SIG-M5 (cell line): ENCODE measurements at regions not wholly inside any gene's neighbourhood (a gene's known extent, or its start where the extent isn't known, plus 50 kb on each side); places are given as distances from the start of the nearest gene placed in this dataset.
"Not testable (repeated sequence)": the region's sequence is repeated elsewhere in the genome, so short reads cannot be mapped to it uniquely, and the experiment has no call there.

Source experiments
- DNase-seq: peaks from one replicate; lab custom pipeline; 2025; lab: John Stamatoyannopoulos, UW

DNA sequence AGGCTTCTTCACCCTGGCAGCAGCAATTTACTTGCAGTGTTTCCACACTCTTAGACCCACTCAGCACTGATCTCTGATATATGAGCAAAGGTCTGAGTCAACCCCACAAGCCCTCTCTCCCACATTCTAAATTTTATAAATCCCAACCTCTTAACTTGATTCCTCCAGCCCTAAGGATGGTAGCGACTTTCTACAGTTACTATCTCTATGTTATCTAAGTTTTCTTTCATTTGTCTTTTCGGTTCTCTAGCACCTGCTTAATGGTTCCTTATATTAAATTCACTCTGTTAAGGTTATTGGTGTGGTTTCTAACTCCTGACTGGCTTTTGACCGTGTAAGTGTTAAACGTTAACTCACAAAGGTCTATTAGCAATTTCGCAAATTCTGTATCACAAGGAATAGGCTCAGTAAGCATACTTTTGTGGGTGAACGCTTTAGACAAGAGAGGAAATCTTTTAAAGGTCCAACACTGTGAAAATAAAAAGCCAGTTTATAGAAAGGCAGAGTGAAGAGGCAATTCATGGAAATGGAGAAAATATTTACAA is 99.3 kb downstream of the DLEU7 start:
- no peak for DNase-seq

DNA sequence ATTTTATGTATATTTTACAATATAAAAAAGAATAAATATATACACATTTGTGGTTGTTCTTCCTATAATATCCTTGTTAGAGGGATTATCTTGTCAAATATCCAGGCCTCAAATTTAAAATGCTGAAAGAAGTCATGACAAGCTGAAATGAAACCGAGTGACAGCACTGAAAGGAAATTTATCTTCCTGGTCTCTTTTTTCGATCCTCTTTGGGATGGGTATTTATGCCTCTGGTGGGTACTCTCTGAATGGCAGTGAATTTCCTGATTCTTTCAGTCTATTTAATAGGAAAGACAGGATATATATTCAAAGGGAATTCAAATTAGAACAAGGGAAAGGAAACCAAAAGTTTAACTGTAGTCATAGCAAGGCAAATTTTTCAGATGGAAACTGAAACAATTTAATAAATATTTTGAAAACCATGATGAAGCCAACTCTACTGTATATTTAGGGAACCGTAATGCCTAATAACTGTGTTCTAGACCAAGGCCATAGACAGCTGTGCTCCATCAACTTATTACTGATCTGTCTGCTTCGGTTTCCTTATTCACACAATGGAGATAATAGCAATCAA is 97.9 kb downstream of the DLEU7 start:
- DNase-seq = no peak

DNA sequence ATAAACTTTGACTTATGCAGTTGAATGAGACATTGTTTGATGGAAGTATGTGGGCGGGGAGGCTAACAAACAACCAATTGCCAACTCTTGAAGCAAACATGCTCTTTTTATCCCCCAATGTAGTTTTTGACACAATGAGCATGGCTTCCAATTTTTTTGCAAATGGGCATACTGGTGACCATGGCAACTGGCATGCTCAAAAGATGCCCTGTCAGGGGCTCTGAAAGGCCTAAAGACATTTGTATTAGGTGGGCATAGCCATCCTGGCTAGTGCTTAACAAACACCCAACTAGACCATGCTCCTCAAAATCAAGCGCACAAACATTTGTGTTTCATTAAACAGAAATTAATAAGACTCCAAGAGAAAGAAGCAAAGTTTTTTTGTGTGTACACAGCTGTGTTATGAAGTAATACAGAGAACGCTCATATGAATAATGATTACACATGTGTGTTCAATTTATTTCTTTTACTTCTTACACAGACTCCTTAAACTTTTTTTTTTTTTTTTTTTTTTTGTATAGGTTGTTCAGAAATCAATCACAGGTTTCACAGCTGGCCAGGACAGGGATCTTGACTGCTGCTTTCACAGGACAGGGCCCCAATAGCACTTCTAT is 95.6 kb downstream of the DLEU7 start:
- DNase-seq = no peak

DNA sequence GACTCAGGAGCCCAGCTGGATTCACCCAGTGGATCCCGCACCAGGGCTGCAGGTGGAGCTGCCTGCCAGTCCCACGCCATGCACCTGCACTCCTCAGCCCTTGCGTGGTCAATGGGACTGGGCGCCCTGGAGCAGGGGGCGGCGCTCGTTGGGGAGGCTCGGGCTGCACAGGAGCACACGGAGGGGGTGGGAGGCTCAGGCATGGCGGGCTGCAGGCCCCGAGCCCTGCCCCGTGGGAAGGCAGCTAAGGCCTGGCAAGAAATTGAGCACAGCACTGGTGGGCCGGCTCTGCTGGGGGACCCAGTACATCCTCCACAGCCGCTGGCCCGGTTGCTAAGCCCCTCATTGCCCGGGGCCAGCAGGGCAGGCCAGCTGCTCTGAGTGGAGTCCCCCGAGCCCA is 90.3 kb downstream of the DLEU7 start:
- not testable (repeated sequence) for DNase-seq

DNA sequence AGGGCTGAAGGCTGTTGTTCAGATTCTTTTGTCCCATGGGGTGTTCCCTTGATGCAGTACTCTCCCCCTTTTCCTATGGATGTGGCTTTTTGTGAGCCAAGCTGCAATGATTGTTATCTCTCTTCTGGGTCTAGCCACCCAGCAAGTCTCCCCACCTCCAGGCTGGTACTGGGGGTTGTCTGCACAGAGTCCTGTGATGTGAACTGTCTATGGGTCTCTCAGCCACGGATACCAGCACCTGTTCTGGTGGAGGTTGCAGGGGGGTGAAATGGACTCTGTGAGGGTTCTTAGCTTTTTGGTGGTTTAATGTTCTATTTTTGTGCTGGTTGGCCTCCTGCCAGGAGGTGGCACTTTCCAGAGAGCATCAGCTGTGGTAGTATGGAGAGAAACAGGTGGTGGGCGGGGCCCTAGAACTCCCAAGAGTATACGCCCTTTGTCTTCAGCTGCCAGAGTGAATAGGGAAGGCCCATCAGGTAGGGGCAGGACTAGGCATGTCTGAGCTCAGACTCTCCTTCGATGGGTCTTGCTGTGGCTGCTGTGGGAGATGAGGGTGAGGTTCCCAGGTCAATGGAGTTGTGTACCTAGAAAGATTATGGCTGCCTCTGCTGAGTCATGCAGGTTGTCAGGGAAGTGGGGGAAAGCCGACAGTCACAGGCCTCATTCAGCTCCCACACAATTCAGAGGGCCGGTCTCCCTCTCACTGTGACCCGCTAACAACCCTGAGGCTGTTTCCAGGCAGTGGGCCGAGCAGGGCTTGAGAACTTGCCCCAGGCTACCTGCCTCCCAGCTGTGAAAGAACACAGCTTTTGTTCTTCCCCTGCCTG is 87.4 kb downstream of the DLEU7 start:
- not testable (repeated sequence) for DNase-seq

DNA sequence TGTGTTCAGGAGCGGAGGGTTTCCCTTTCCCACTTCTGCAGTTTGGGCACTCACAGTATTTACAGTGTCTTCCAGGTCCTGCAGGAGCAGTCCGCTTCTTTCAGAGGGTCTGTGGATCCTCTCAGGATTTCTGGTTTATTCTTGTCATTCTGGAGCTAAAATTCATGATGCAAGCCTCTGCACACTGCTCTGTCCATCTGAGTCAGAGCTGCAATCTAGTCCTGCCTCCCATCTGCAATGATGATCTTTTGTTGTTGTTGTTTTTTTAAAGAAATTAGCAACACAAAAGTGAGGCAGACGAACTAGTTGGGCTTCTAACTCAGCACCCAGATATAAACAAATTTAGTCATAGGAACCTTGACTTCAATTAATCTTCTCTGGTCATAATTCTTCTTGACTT is 86.5 kb downstream of the DLEU7 start:
- DNase-seq = no peak

DNA sequence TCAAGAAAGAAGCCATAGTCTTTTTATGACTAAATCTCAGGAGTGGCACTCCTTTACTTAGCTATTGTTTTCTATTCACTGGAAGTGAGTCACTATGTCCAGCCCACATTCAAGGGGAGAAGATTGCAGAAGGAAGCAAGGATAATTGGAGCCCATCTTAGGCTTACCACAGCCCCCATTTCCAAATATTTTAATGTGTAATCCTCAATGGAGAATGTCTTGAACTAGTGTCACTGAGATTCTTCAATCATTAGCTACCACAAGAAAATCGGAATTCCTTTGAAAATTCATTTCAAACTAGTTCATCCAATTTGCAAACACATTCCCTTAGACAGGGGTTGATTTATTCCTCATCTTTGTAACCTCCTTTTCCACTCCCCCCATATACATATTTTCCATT is 84.7 kb downstream of the DLEU7 start:
- DNase-seq = no peak

DNA sequence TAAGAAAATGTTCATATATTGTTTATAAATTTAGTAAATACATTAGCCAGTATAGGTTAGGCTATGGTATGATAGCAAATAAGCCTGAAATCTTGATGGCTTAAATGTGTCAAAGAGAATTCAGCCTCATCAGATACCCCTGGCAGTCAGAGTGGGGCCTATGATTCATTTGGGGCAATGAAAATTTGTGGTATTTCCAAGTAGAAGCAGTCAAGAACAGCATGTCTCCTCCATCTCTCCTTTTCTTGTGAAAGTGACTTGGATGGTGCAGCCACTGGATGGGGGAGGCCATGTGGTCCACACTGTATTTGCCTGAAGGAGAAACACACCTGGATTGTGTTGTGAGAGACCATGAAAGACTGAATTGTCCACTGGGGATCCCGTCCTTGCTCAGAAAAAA is 82.7 kb downstream of the DLEU7 start:
- no peak for DNase-seq

DNA sequence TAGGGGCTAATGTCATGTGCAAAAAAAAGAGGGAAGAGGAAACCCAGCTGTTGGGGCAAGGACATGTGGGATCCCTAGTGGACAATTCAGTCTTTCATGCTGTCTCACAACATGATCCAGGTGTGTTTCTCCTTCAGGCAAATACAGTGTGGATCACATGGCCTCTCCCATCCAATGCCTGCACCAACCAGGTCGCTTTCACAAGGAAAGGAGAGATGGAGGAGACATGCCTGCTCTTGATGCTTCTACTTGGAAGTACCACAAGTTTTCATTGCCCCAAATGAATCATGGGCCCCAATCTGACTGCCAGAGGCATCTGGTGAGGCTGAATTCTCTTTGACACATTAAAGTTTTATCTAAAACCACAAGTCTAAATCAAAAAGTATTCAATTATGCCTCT is 82.1 kb downstream of the DLEU7 start:
- DNase-seq = no peak

DNA sequence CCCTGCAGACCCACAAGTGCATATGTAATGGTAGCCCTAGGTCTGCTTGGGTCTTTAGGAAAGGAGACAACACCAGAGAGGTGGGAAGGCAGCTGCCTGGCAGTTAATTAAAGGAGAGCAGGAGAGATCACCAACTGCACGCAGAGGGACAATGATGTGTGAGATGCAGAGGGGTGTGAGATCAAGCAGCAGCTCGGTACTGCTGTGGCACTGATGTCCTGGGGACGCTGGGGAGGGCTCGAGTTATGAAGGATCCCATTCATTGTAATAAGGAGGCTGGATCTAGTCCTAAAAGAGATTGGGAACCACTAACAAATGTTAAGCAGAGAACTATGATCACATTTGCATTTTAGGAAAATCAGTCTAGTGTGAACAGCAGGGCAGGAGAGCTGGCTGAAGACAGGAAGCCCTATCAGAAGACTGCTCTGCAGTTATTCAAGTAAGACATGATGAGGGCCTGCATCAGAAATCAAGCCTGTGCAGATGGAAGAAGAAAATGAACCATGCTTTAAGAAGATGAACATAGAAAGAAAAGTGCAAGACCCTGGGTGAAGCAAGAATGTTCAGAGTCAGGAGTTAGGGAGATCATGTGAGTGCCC is 80.4 kb downstream of the DLEU7 start:
- no peak for DNase-seq

DNA sequence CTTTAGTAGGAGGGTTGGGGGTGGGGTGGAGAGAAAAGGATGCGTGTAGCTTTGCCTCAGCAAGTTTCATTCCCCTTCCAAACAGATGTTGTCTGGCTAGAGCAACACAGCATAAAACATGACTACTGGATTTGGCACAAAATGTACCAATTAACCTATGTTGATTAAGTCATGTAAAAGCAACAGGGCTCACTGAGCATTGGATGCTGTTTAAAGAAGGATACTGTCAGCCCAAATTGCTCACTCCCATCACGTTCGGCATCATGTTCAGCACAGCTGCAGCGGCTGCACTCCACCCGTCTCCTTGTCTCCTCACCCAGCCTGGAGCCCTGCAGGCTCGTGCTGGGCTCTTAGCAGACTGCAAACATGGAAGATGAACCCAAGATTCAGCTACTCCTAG is 77.5 kb downstream of the DLEU7 start:
- DNase-seq = no peak

DNA sequence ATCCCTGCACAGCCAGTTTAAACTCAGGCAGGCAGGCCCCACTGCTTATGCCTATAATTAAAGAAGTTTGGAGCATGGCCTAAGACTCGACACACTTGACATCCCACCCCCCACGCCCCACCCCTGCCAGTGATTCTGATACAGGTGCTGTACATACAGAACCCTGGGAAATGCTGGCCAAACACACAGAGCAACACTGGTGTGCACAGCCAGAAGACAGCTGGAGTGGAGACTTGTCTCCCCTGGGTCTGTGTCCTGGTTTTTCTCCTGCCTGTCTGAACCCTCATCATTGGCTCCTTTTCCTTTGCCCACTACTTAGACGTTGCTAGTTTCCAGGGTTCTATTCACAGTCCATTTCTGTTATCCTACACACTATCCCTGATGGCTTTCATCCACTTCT is 76.8 kb downstream of the DLEU7 start:
- DNase-seq = no peak

DNA sequence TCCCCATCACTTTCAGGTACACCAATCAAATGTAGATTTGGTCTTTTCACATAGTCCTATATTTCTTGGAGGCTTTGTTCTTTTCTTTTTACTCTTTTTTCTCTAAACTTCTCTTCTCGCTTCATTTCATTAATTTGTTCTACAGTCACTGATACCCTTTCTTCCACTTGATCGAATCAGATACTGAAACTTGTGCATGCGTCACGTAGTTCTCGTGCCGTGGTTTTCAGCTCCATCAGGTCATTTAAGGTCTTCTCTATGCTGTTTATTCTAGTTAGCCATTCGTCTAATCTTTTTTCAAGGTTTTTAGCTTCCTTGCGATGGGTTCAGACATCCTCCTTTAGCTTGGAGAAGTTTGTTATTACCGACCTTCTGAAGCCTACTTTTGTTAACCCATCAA is 70.6 kb downstream of the DLEU7 start:
- DNase-seq = not testable (repeated sequence)
